Fibroblast of lung (primary cell): ENCODE measurements at regions not wholly inside any gene's neighbourhood (a gene's known extent, or its start where the extent isn't known, plus 50 kb on each side); places are given as distances from the start of the nearest gene placed in this dataset.

Experiments
- DNase-seq, 2 donors: peaks; one replicate each; pipeline versions ENCODE4 v3.0.0 to v3.0.0-alpha.2; 2010; ENCODE audit warnings: low read depth in 2 of 2
- H2AFZ ChIP-seq: 2 replicates; pipeline ENCODE4 v1.5.1; 2012; ENCODE audit warnings: low read length, control low read depth, inconsistent platforms
- H3K27ac ChIP-seq: 2 replicates; pipeline ENCODE4 v1.5.1; 2011; ENCODE audit warnings: low read length, control low read depth; ENCODE audit not compliant: insufficient read depth
- H3K27me3 ChIP-seq: 2 replicates; pipeline ENCODE4 v1.5.1; 2011; ENCODE audit warnings: mild to moderate bottlenecking, low read length; ENCODE audit not compliant: control insufficient read depth, insufficient read depth
- H3K36me3 ChIP-seq: 2 replicates; pipeline ENCODE4 v1.5.1; 2011; ENCODE audit warnings: low read length; ENCODE audit not compliant: control insufficient read depth, insufficient read depth
- H3K4me1 ChIP-seq: 2 replicates; pipeline ENCODE4 v1.5.1; 2011; ENCODE audit warnings: low read length; ENCODE audit not compliant: control insufficient read depth, insufficient read depth; ENCODE audit errors: extremely low read depth
- H3K4me2 ChIP-seq: 2 replicates; pipeline ENCODE4 v1.5.1; 2011; ENCODE audit warnings: low read length, control low read depth; ENCODE audit not compliant: insufficient read depth; ENCODE audit errors: extremely low read depth
- H3K4me3 ChIP-seq, 4 experiments: fragments of 200-600 bp in 1 of 4; sonication (generic) in 1 of 4; replicated peaks in 1 of 4; 2 replicates each; pipeline ENCODE4 v1.5.1; 2011 to 2016; ENCODE audit warnings: low read length in 4 of 4, low read depth in 3 of 4, mild to moderate bottlenecking in 3 of 4, control low read depth in 2 of 4, inconsistent platforms in 1 of 4, mixed read lengths in 1 of 4; ENCODE audit not compliant: insufficient read depth in 1 of 4; ENCODE audit errors: control extremely low read depth in 1 of 4
- H3K79me2 ChIP-seq: 2 replicates; pipeline ENCODE4 v1.5.1; 2012; ENCODE audit warnings: mild to moderate bottlenecking, low read length, inconsistent platforms; ENCODE audit not compliant: control insufficient read depth, insufficient read depth
- H3K9ac ChIP-seq: 2 replicates; pipeline ENCODE4 v1.5.1; 2011; ENCODE audit warnings: mild to moderate bottlenecking, low read length, control low read depth; ENCODE audit not compliant: insufficient read depth
- H3K9me3 ChIP-seq: 2 replicates; pipeline ENCODE4 v1.5.1; 2012; ENCODE audit warnings: low read depth, low read length; ENCODE audit not compliant: control insufficient read depth, insufficient read depth
- H4K20me1 ChIP-seq: 2 replicates; pipeline ENCODE4 v1.5.1; 2011; ENCODE audit warnings: low read length; ENCODE audit not compliant: control insufficient read depth, insufficient read depth; ENCODE audit errors: extremely low read depth
- EZH2 ChIP-seq: IDR thresholded peaks from 2 replicates; pipeline ENCODE4 v1.5.1; 2012; ENCODE audit warnings: low read length, control low read depth, mild to moderate bottlenecking; ENCODE audit errors: missing control alignments
- TF ChIP-seq, protein P1 (sequence below), 2 donors: IDR thresholded peaks in 1 of 2; conservative IDR thresholded peaks in 1 of 2; 1 replicate in 1 of 2; 2 replicates in 1 of 2; pipeline ENCODE4 v1.5.1; 2011 to 2012; ENCODE audit warnings: low read length in 2 of 2, control low read depth in 1 of 2, inconsistent platforms in 1 of 2, low read depth in 1 of 2, mild to moderate bottlenecking in 1 of 2

DNA sequence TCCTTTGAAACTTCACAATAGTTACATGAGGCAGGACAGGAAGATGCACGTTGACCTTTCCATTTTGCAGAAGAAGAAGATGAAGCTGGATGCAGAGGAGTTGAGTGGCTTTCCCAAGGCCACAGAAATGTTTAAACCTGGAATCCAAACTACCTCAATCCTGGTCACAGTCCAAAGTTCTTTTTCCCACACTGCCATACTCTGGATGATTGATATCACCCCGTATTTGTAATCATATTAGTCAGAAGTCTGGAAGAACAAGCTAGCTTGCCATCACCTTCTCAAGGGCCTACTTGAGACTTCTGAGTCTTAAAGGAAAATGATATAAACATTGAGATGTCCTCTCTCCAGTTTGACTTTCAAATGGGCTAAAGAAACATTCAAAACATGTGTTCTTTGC lies 190.1 kb downstream of the LNPK start:
- no peaks in the 10 kb centered on the region for H3K27me3 ChIP-seq
- no peaks in the 10 kb centered on the region for H3K4me1 ChIP-seq
- no peaks in the 10 kb centered on the region for H3K79me2 ChIP-seq
- H3K36me3 ChIP-seq: no peaks in the 10 kb centered on the region
- no peak overlapping the region for H3K9ac ChIP-seq
- DNase-seq: peak in 1 of 2 donors; percentile 70
- H4K20me1 ChIP-seq: no peaks in the 10 kb centered on the region
- H3K27ac ChIP-seq: no peak overlapping the region
- TF ChIP-seq, protein P1, sequence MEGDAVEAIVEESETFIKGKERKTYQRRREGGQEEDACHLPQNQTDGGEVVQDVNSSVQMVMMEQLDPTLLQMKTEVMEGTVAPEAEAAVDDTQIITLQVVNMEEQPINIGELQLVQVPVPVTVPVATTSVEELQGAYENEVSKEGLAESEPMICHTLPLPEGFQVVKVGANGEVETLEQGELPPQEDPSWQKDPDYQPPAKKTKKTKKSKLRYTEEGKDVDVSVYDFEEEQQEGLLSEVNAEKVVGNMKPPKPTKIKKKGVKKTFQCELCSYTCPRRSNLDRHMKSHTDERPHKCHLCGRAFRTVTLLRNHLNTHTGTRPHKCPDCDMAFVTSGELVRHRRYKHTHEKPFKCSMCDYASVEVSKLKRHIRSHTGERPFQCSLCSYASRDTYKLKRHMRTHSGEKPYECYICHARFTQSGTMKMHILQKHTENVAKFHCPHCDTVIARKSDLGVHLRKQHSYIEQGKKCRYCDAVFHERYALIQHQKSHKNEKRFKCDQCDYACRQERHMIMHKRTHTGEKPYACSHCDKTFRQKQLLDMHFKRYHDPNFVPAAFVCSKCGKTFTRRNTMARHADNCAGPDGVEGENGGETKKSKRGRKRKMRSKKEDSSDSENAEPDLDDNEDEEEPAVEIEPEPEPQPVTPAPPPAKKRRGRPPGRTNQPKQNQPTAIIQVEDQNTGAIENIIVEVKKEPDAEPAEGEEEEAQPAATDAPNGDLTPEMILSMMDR (conservative IDR thresholded peaks at IDR 0.05 in 1 of 2, IDR thresholded peaks at IDR 0.05 in 1 of 2; ENCODE audit: low read depth in 1 of 2, low read length in 2 of 2): no peak
- no peak for TF ChIP-seq EZH2
- no peaks in the 10 kb centered on the region for H3K9me3 ChIP-seq
- no peak overlapping the region for H3K4me3 ChIP-seq
- H2AFZ ChIP-seq: no peak overlapping the region
- H3K4me2 ChIP-seq: no peak overlapping the region

DNA sequence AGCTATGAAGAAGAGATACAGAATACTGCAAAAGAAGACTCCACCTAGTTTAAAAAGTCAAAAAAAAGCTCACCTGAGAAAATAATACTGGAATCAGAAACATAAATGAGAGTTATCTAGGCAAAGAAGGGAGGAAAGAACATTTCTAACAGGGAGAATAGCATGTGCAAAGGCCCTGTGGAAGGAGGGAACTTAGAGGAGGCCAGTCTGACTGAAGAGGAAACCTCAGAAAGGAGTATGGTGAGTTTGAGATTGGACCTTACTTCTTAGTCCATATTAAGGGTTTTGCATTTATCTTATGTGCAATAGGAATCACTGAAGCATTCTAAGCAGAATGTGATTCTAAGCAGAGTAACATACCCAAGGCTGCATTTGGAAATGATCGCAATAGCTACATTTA lies 193.2 kb downstream of the LNPK start:
- TF ChIP-seq, protein P1 (conservative IDR thresholded peaks at IDR 0.05 in 1 of 2, IDR thresholded peaks at IDR 0.05 in 1 of 2; ENCODE audit: low read depth in 1 of 2, low read length in 2 of 2): no peak
- TF ChIP-seq EZH2: no peak
- no peaks in the 10 kb centered on the region for H3K9me3 ChIP-seq
- no peak overlapping the region for H3K9ac ChIP-seq
- H3K27me3 ChIP-seq: no peaks in the 10 kb centered on the region
- no peak overlapping the region for H2AFZ ChIP-seq
- H3K27ac ChIP-seq: no peak overlapping the region
- no peak overlapping the region for H3K4me2 ChIP-seq
- H3K4me1 ChIP-seq: no peaks in the 10 kb centered on the region
- no peak for DNase-seq
- no peaks in the 10 kb centered on the region for H4K20me1 ChIP-seq
- H3K79me2 ChIP-seq: no peaks in the 10 kb centered on the region
- no peaks in the 10 kb centered on the region for H3K36me3 ChIP-seq
- H3K4me3 ChIP-seq: no peak overlapping the region

DNA sequence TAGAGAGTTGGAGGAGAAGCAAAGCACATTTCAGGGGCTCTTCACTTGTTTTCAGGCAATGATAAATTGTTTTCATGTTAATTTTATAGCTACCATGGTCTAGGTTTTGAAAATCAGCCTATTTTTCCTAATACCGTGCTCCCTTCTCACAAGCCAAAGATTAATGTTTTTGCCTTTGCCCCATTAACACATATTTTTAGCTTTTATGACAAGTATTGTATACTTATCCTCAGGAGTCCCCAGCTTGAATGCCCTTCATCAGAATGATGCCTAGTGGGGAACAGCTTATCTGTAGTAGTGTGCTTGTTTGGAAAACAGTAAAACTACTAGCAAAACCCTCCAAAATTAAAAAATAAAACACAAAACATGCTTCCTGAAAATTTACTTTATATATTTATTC lies 194.0 kb downstream of the LNPK start:
- Histone ChIP-seq H3K9me3 (no peaks in the 10 kb centered on the region), H3K4me2 (no peak overlapping the region), H3K27ac (no peak overlapping the region), H3K79me2 (no peaks in the 10 kb centered on the region), H3K27me3 (no peaks in the 10 kb centered on the region), H4K20me1 (no peaks in the 10 kb centered on the region), H3K36me3 (no peaks in the 10 kb centered on the region), H2AFZ (no peak overlapping the region), H3K9ac (no peak overlapping the region), H3K4me3 (no peak overlapping the region), H3K4me1 (no peaks in the 10 kb centered on the region)
- no peak for TF ChIP-seq EZH2
- TF ChIP-seq, protein P1 (conservative IDR thresholded peaks at IDR 0.05 in 1 of 2, IDR thresholded peaks at IDR 0.05 in 1 of 2; ENCODE audit: low read depth in 1 of 2, low read length in 2 of 2): no peak
- no peak for DNase-seq
